Mesendoderm (in vitro differentiated cells): ENCODE measurements at regions not wholly inside any gene's neighbourhood (a gene's known extent, or its start where the extent isn't known, plus 50 kb on each side); places are given as distances from the start of the nearest gene placed in this dataset.

Source experiments
- DNase-seq: peaks from one replicate; pipeline ENCODE4 v3.0.0; 2013
- H2AK5ac ChIP-seq: 2 replicates; pipeline ENCODE4 v1.6.1; 2013; ENCODE audit warnings: low read length, inconsistent platforms
- H2BK120ac ChIP-seq: 2 replicates; pipeline ENCODE4 v1.6.1; 2013; ENCODE audit warnings: low read depth, mild to moderate bottlenecking, low read length, moderate library complexity, mixed read lengths
- H2BK15ac ChIP-seq: replicated peaks from 2 replicates; pipeline ENCODE4 v1.6.1; 2013; ENCODE audit warnings: low read depth, mild to moderate bottlenecking, moderate library complexity
- H2BK5ac ChIP-seq: 2 replicates; pipeline ENCODE4 v1.6.1; 2013; ENCODE audit warnings: low read length, inconsistent platforms
- H3K18ac ChIP-seq: 2 replicates; pipeline ENCODE4 v1.6.1; 2013; ENCODE audit warnings: mild to moderate bottlenecking, low read length, mixed read lengths
- H3K23ac ChIP-seq: one replicate; pipeline ENCODE4 v1.6.1; 2013; ENCODE audit warnings: low read length
- H3K27ac ChIP-seq: 2 replicates; pipeline ENCODE4 v1.5.1; 2013; ENCODE audit warnings: low read depth, mild to moderate bottlenecking, inconsistent platforms, low read length, moderate library complexity
- H3K27me3 ChIP-seq: 2 replicates; pipeline ENCODE4 v1.6.1; 2013; ENCODE audit warnings: low read length, control low read depth, mild to moderate bottlenecking, inconsistent platforms; ENCODE audit not compliant: insufficient read depth, poor library complexity
- H3K36me3 ChIP-seq: 2 replicates; pipeline ENCODE4 v1.6.1; 2013; ENCODE audit warnings: low read length, inconsistent platforms; ENCODE audit not compliant: control insufficient read depth, insufficient read depth
- H3K4ac ChIP-seq: one replicate; pipeline ENCODE4 v1.6.1; 2013; ENCODE audit warnings: low read depth, mild to moderate bottlenecking, low read length, moderate library complexity
- H3K4me1 ChIP-seq: 2 replicates; pipeline ENCODE4 v1.6.1; 2013; ENCODE audit warnings: low read depth, low read length, inconsistent platforms; ENCODE audit not compliant: control insufficient read depth
- H3K4me2 ChIP-seq: 2 replicates; pipeline ENCODE4 v1.6.1; 2013; ENCODE audit warnings: low read length
- H3K4me3 ChIP-seq: 2 replicates; pipeline ENCODE4 v1.5.1; 2013; ENCODE audit warnings: mild to moderate bottlenecking, low read length
- H3K56ac ChIP-seq: one replicate; pipeline ENCODE4 v1.6.1; 2013; ENCODE audit warnings: low read length
- H3K79me1 ChIP-seq: 2 replicates; pipeline ENCODE4 v1.6.1; 2013; ENCODE audit warnings: low read length, inconsistent platforms
- H3K79me2 ChIP-seq: 2 replicates; pipeline ENCODE4 v1.6.1; 2013; ENCODE audit warnings: mild to moderate bottlenecking, low read length; ENCODE audit not compliant: control insufficient read depth, insufficient read depth
- H3K9ac ChIP-seq: 2 replicates; pipeline ENCODE4 v1.6.1; 2013; ENCODE audit warnings: low read length, inconsistent platforms
- H4K5ac ChIP-seq: one replicate; pipeline ENCODE4 v1.6.1; 2013; ENCODE audit warnings: low read length
- H4K8ac ChIP-seq: one replicate; pipeline ENCODE4 v1.6.1; 2013; ENCODE audit warnings: low read depth, mild to moderate bottlenecking, control low read depth, low read length, moderate library complexity
- WGBS: extraction: QIAGEN DNeasy Blood & Tissue Kit; methylation state at CpG from one replicate; pipeline ENCODE4 v1.1.7; 2013; ENCODE audit warnings: low lambda C conversion rate, missing lambda C conversion rate; ENCODE audit not compliant: insufficient coverage; ENCODE audit errors: extremely low coverage; 5-methylcytosine and 5-hydroxymethylcytosine counted together

GRCh38 chr5:87946271-87946670 lies 322.4 kb downstream of the TMEM161B start:
- Histone ChIP-seq H3K36me3 (no peaks in the 10 kb centered on the region), H2BK15ac (no peak overlapping the region), H4K8ac (no peak overlapping the region), H3K23ac (no peak overlapping the region), H3K4me2 (no peak overlapping the region), H3K4ac (no peak overlapping the region), H3K27ac (no peak overlapping the region), H2BK5ac (no peak overlapping the region), H4K5ac (no peak overlapping the region), H3K4me1 (no peaks in the 10 kb centered on the region), H3K9ac (no peak overlapping the region), H3K79me1 (no peaks in the 10 kb centered on the region), H3K4me3 (no peak overlapping the region), H2BK120ac (no peak overlapping the region), H3K79me2 (no peaks in the 10 kb centered on the region), H3K18ac (no peak overlapping the region), H3K56ac (no peak overlapping the region), H3K27me3 (no peaks in the 10 kb centered on the region), H2AK5ac (no peak overlapping the region)
- no peak for DNase-seq
- WGBS: 83% methylated on average over 1 of the region's 4 CpGs

- Histone ChIP-seq H3K27ac (no peak overlapping the region), H4K8ac (no peak overlapping the region), H3K4me3 (no peak overlapping the region), H3K79me2 (no peaks in the 10 kb centered on the region), H2AK5ac (no peak overlapping the region), H2BK15ac (no peak overlapping the region), H4K5ac (no peak overlapping the region), H3K36me3 (no peaks in the 10 kb centered on the region), H3K9ac (no peak overlapping the region), H3K23ac (no peak overlapping the region), H3K4ac (no peak overlapping the region), H3K18ac (no peak overlapping the region), H2BK5ac (no peak overlapping the region), H3K27me3 (no peaks in the 10 kb centered on the region), H3K79me1 (no peaks in the 10 kb centered on the region), H2BK120ac (no peak overlapping the region), H3K56ac (no peak overlapping the region), H3K4me1 (no peaks in the 10 kb centered on the region), H3K4me2 (no peak overlapping the region)
- no CpG with 5 or more reads among the region's 2 CpGs for WGBS
- no peak for DNase-seq
Measured at GRCh38 chr5:87945286-87945650, 323.4 kb downstream of the TMEM161B start.

GRCh38 chr5:87944553-87945285 lies 323.9 kb downstream of the TMEM161B start:
- Histone ChIP-seq H3K56ac (no peak overlapping the region), H3K27ac (no peak overlapping the region), H2AK5ac (no peak overlapping the region), H3K27me3 (no peaks in the 10 kb centered on the region), H2BK5ac (no peak overlapping the region), H3K4me3 (no peak overlapping the region), H2BK15ac (no peak overlapping the region), H3K36me3 (no peaks in the 10 kb centered on the region), H3K9ac (no peak overlapping the region), H3K18ac (no peak overlapping the region), H3K4me1 (no peaks in the 10 kb centered on the region), H3K4ac (no peak overlapping the region), H3K79me2 (no peaks in the 10 kb centered on the region), H4K8ac (no peak overlapping the region), H3K23ac (no peak overlapping the region), H4K5ac (no peak overlapping the region), H3K4me2 (no peak overlapping the region), H3K79me1 (no peaks in the 10 kb centered on the region), H2BK120ac (no peak overlapping the region)
- WGBS: no CpG with 5 or more reads among the region's 9 CpGs
- peak; percentile 88 for DNase-seq

- no CpG with 5 or more reads among the region's 4 CpGs for WGBS
- Histone ChIP-seq H3K4me3 (no peak overlapping the region), H3K4ac (no peak overlapping the region), H3K18ac (no peak overlapping the region), H4K5ac (no peak overlapping the region), H2BK15ac (no peak overlapping the region), H3K9ac (no peak overlapping the region), H3K56ac (no peak overlapping the region), H3K27me3 (no peaks in the 10 kb centered on the region), H3K27ac (no peak overlapping the region), H3K79me2 (no peaks in the 10 kb centered on the region), H4K8ac (no peak overlapping the region), H2AK5ac (no peak overlapping the region), H2BK120ac (no peak overlapping the region), H3K4me1 (no peaks in the 10 kb centered on the region), H3K79me1 (no peaks in the 10 kb centered on the region), H3K4me2 (no peak overlapping the region), H3K36me3 (no peaks in the 10 kb centered on the region), H3K23ac (no peak overlapping the region), H2BK5ac (no peak overlapping the region)
- DNase-seq: no peak
Measured at GRCh38 chr5:87940775-87941174, 327.9 kb downstream of the TMEM161B start.

GRCh38 chr5:87936667-87937066 lies 332.0 kb downstream of the TMEM161B start:
- H3K4me1 ChIP-seq: no peaks in the 10 kb centered on the region
- no peak overlapping the region for H3K4me3 ChIP-seq
- H4K5ac ChIP-seq: no peak overlapping the region
- no peak overlapping the region for H2BK5ac ChIP-seq
- no peak for DNase-seq
- no peak overlapping the region for H3K4me2 ChIP-seq
- H3K9ac ChIP-seq: no peak overlapping the region
- no peak overlapping the region for H2BK120ac ChIP-seq
- no peak overlapping the region for H4K8ac ChIP-seq
- no peak overlapping the region for H3K23ac ChIP-seq
- no peaks in the 10 kb centered on the region for H3K36me3 ChIP-seq
- H2AK5ac ChIP-seq: no peak overlapping the region
- no peak overlapping the region for H3K4ac ChIP-seq
- no peak overlapping the region for H3K56ac ChIP-seq
- H3K27me3 ChIP-seq: no peaks in the 10 kb centered on the region
- no peaks in the 10 kb centered on the region for H3K79me2 ChIP-seq
- H2BK15ac ChIP-seq: no peak overlapping the region
- no peak overlapping the region for H3K18ac ChIP-seq
- no peak overlapping the region for H3K27ac ChIP-seq
- H3K79me1 ChIP-seq: no peaks in the 10 kb centered on the region

GRCh38 chr5:87924436-87924835 lies 344.2 kb downstream of the TMEM161B start:
- WGBS: no CpG with 5 or more reads among the region's 7 CpGs
- DNase-seq: peak; percentile 74

More at GRCh38 chr5:87924436-87924835, 344.2 kb downstream of the TMEM161B start:
- H2AK5ac ChIP-seq: no peak overlapping the region
- H3K36me3 ChIP-seq: no peaks in the 10 kb centered on the region
- no peaks in the 10 kb centered on the region for H3K4me1 ChIP-seq
- no peak overlapping the region for H2BK15ac ChIP-seq
- H2BK5ac ChIP-seq: no peak overlapping the region
- H3K27me3 ChIP-seq: no peaks in the 10 kb centered on the region
- H3K9ac ChIP-seq: no peak overlapping the region
- H4K8ac ChIP-seq: no peak overlapping the region
- H3K79me2 ChIP-seq: no peaks in the 10 kb centered on the region
- H3K23ac ChIP-seq: no peak overlapping the region
- H3K4me2 ChIP-seq: no peak overlapping the region
- no peak overlapping the region for H3K4ac ChIP-seq
- no peak overlapping the region for H2BK120ac ChIP-seq
- H3K27ac ChIP-seq: no peak overlapping the region
- no peak overlapping the region for H3K4me3 ChIP-seq
- H3K79me1 ChIP-seq: no peaks in the 10 kb centered on the region
- no peak overlapping the region for H3K56ac ChIP-seq
- no peak overlapping the region for H3K18ac ChIP-seq
- H4K5ac ChIP-seq: no peak overlapping the region
